Aorta (tissue), 5 donors: ENCODE measurements at regions not wholly inside any gene's neighbourhood (a gene's known extent, or its start where the extent isn't known, plus 50 kb on each side); places are given as distances from the start of the nearest gene placed in this dataset.

Experiments used
- ATAC-seq: fragments of 200-7000 bp; cut with Tn5 transposase; one replicate; pipeline ENCODE4 v1.9.1; 2022; ENCODE audit warnings: moderate library complexity; ENCODE audit not compliant: low FRiP score
- DNase-seq, 2 donors: peaks; one replicate each; pipeline ENCODE4 v3.0.0-alpha.2; 2020
- H3K27ac ChIP-seq, 2 donors: one replicate each; pipeline ENCODE4 v1.5.1; 2013; ENCODE audit warnings: low read length in 2 of 2, mild to moderate bottlenecking in 2 of 2, moderate library complexity in 2 of 2, control low read depth in 1 of 2, inconsistent platforms in 1 of 2, low read depth in 1 of 2
- H3K27me3 ChIP-seq, 2 donors: one replicate each; pipeline ENCODE4 v1.6.1; 2013; ENCODE audit warnings: control low read depth in 1 of 2, low read length in 1 of 2, mild to moderate bottlenecking in 1 of 2, moderate library complexity in 1 of 2; ENCODE audit not compliant: insufficient read depth in 2 of 2, control insufficient read depth in 1 of 2
- H3K36me3 ChIP-seq, 2 donors: one replicate each; pipeline ENCODE4 v1.6.1; 2013; ENCODE audit warnings: control low read depth in 1 of 2, low read length in 1 of 2, mild to moderate bottlenecking in 1 of 2; ENCODE audit not compliant: insufficient read depth in 2 of 2, control insufficient read depth in 1 of 2
- H3K4me1 ChIP-seq, 2 donors: one replicate each; pipeline ENCODE4 v1.6.1; 2013; ENCODE audit warnings: low read length in 2 of 2, control low read depth in 1 of 2, mild to moderate bottlenecking in 1 of 2, moderate library complexity in 1 of 2; ENCODE audit not compliant: insufficient read depth in 2 of 2, control insufficient read depth in 1 of 2
- H3K4me3 ChIP-seq, 2 donors: one replicate each; pipeline ENCODE4 v1.5.1; 2013; ENCODE audit warnings: low read length in 2 of 2, control low read depth in 1 of 2, mild to moderate bottlenecking in 1 of 2
- H3K9me3 ChIP-seq: one replicate; pipeline ENCODE4 v1.6.1; 2013; ENCODE audit warnings: mild to moderate bottlenecking, low read length; ENCODE audit not compliant: control insufficient read depth
- WGBS, 2 donors: extraction: QIAGEN DNeasy Blood & Tissue Kit; methylation state at CpG; one replicate each; pipeline ENCODE4 v1.1.7; 2013; 5-methylcytosine and 5-hydroxymethylcytosine counted together
- intact Hi-C, 2 donors: fragments of 100-400 bp; cut with DNase I; formaldehyde crosslinking; loops; one replicate each; pipeline versions ENCODE4 v1.14.2 to v1.15.0; 2022
- donor health status: healthy with polysubstance abuse.
- donor health status: Bipolar disorder and iron deficiency.
- donor health status: DM: no; HTN: no; CAD: no.
- donor health status: DM: no; HTN: no; CAD: no.
- donor health status: DM: yes; HTN: yes; CAD: no.

GRCh38 chr2:216553482-216554240 lies 55.0 kb downstream of the RPL37A start:
- no peak for DNase-seq
- 87 to 90% methylated on average over 12 of the region's 12 CpGs for WGBS, 2 donors
- Histone ChIP-seq H3K27ac (no peak overlapping the region), H3K4me1 (peaks cover 2 to 17% of the 10 kb centered on the region in 2 donors), H3K36me3 (no peaks in the 10 kb centered on the region), H3K27me3 (no peaks in the 10 kb centered on the region), H3K4me3 (no peak overlapping the region), H3K9me3 (no peaks in the 10 kb centered on the region)
- no peak for ATAC-seq
- intact Hi-C loops, result no loop called here

GRCh38 chr2:216554286-216554685 lies 55.6 kb downstream of the RPL37A start:
- Histone ChIP-seq H3K4me1 (peaks cover 0 to 15% of the 10 kb centered on the region in 2 donors), H3K36me3 (no peaks in the 10 kb centered on the region), H3K9me3 (no peaks in the 10 kb centered on the region), H3K27me3 (no peaks in the 10 kb centered on the region), H3K27ac (peak overlapping the region; percentile 18 to 24), H3K4me3 (no peak overlapping the region)
- ATAC-seq (no peak), DNase-seq (no peak)
- 77 to 78% methylated on average over 3 of the region's 3 CpGs for WGBS, 2 donors
- intact Hi-C loops, result no loop called here

GRCh38 chr2:216554755-216555154 lies 56.1 kb downstream of the RPL37A start:
- Histone ChIP-seq H3K4me3 (no peak overlapping the region), H3K27me3 (no peaks in the 10 kb centered on the region), H3K4me1 (peaks cover 0 to 15% of the 10 kb centered on the region in 2 donors), H3K27ac (peak overlapping the region; percentile 24 to 62), H3K36me3 (no peaks in the 10 kb centered on the region), H3K9me3 (no peaks in the 10 kb centered on the region)
- intact Hi-C loops, result no loop called here
- ATAC-seq (peak; percentile 30), DNase-seq (no peak)
- 4 to 11% methylated on average over 1 of the region's 1 CpG for WGBS, 2 donors

GRCh38 chr2:216555274-216555673 lies 56.6 kb downstream of the RPL37A start:
- 0 to 5% methylated on average over 6 of the region's 6 CpGs for WGBS, 2 donors
- no peak overlapping the region for H3K4me3 ChIP-seq
- intact Hi-C loops, result no loop called here
- peak; percentile 89 to 90 for DNase-seq
- H3K36me3 ChIP-seq, result no peaks in the 10 kb centered on the region
- no peaks in the 10 kb centered on the region for H3K27me3 ChIP-seq
- no peaks in the 10 kb centered on the region for H3K9me3 ChIP-seq
- peaks cover 2 to 15% of the 10 kb centered on the region in 2 donors for H3K4me1 ChIP-seq
- H3K27ac ChIP-seq, result peak overlapping the region in 1 of 2 donors; percentile 24
- peak; percentile 80 for ATAC-seq

- Histone ChIP-seq H3K4me1 (peaks cover 7 to 15% of the 10 kb centered on the region in 2 donors), H3K27ac (no peak overlapping the region), H3K27me3 (no peaks in the 10 kb centered on the region), H3K9me3 (no peaks in the 10 kb centered on the region), H3K36me3 (no peaks in the 10 kb centered on the region), H3K4me3 (no peak overlapping the region)
- ATAC-seq, result no peak
- intact Hi-C loops, result no loop called here
- 84 to 87% methylated on average over 2 of the region's 2 CpGs for WGBS, 2 donors
- no peak for DNase-seq
Measured at GRCh38 chr2:216556202-216556601, 57.6 kb downstream of the RPL37A start.

- H3K4me1 ChIP-seq, result peaks cover 7 to 15% of the 10 kb centered on the region in 2 donors
- intact Hi-C loops, result no loop called here
- WGBS, 2 donors, result 71 to 76% methylated on average over 7 of the region's 7 CpGs
- ATAC-seq, result no peak
- H3K4me3 ChIP-seq, result no peak overlapping the region
- H3K36me3 ChIP-seq, result no peaks in the 10 kb centered on the region
- H3K9me3 ChIP-seq, result no peaks in the 10 kb centered on the region
- H3K27ac ChIP-seq, result peak overlapping the region in 1 of 2 donors; percentile 11
- H3K27me3 ChIP-seq, result no peaks in the 10 kb centered on the region
- no peak for DNase-seq
Measured at GRCh38 chr2:216557413-216557812, 58.8 kb downstream of the RPL37A start.

- Histone ChIP-seq H3K9me3 (no peaks in the 10 kb centered on the region), H3K4me1 (peaks cover 7 to 15% of the 10 kb centered on the region in 2 donors), H3K36me3 (no peaks in the 10 kb centered on the region), H3K27ac (no peak overlapping the region), H3K27me3 (no peaks in the 10 kb centered on the region), H3K4me3 (no peak overlapping the region)
- intact Hi-C loops, result no loop called here
- DNase-seq (no peak), ATAC-seq (no peak)
- 56 to 58% methylated on average over 1 of the region's 1 CpG for WGBS, 2 donors
Measured at GRCh38 chr2:216557820-216558219, 59.2 kb downstream of the RPL37A start.

GRCh38 chr2:216559625-216560156 lies 61.0 kb downstream of the RPL37A start:
- H3K4me1 ChIP-seq, result peaks cover 7 to 13% of the 10 kb centered on the region in 2 donors
- H3K4me3 ChIP-seq, result no peak overlapping the region
- intact Hi-C loops, result no loop called here
- no peak for ATAC-seq
- no peaks in the 10 kb centered on the region for H3K9me3 ChIP-seq
- peak overlapping the region; percentile 30 to 97 for H3K27ac ChIP-seq
- no peaks in the 10 kb centered on the region for H3K36me3 ChIP-seq
- no peak for DNase-seq
- no peaks in the 10 kb centered on the region for H3K27me3 ChIP-seq
- whole genome bisulfite sequencing, 2 donors, result 60 to 68% methylated on average over 3 of the region's 3 CpGs

- no peak overlapping the region for H3K4me3 ChIP-seq
- H3K9me3 ChIP-seq, result no peaks in the 10 kb centered on the region
- H3K36me3 ChIP-seq, result no peaks in the 10 kb centered on the region
- WGBS, 2 donors, result 5 to 6% methylated on average over 3 of the region's 3 CpGs
- H3K27ac ChIP-seq, result peak overlapping the region; percentile 62 to 99
- intact Hi-C loops, result no loop called here
- ATAC-seq (peak; percentile 90), DNase-seq (peak; percentile 81 to 84)
- no peaks in the 10 kb centered on the region for H3K27me3 ChIP-seq
- peaks cover 7 to 9% of the 10 kb centered on the region in 2 donors for H3K4me1 ChIP-seq
Measured at GRCh38 chr2:216560838-216561270, 62.2 kb downstream of the RPL37A start.
